RCC 7860 (cell line): ENCODE measurements at regions not wholly inside any gene's neighbourhood (a gene's known extent, or its start where the extent isn't known, plus 50 kb on each side); places are given as distances from the start of the nearest gene placed in this dataset.
"Not testable (repeated sequence)": the region's sequence is repeated elsewhere in the genome, so short reads cannot be mapped to it uniquely, and the experiment has no call there.

Source experiments
- DNase-seq: peaks from one replicate; pipeline ENCODE4 v3.0.0-alpha.2; 2015; ENCODE audit warnings: low spot score
- FAIRE-seq: peaks from 2 replicates; lab custom pipeline; 2012; peaks lifted over from hg19 to GRCh38; lab: Jason Lieb, UNC

- FAIRE-seq, DNase-seq: not testable (repeated sequence)
Measured at GRCh38 chr14:105721602-105721970, 195.2 kb downstream of the TMEM121 start.

- FAIRE-seq, DNase-seq: not testable (repeated sequence)
Measured at GRCh38 chr14:105721996-105722709, 195.8 kb downstream of the TMEM121 start.

GRCh38 chr14:105723271-105723670, 196.9 kb downstream of the TMEM121 start:
- not testable (repeated sequence) for DNase-seq, FAIRE-seq

GRCh38 chr14:105723776-105724175, 197.4 kb downstream of the TMEM121 start:
- FAIRE-seq, DNase-seq: not testable (repeated sequence)

- not testable (repeated sequence) for DNase-seq, FAIRE-seq
Measured at GRCh38 chr14:105729825-105730368, 203.5 kb downstream of the TMEM121 start.

GRCh38 chr14:105730731-105731130, 204.3 kb downstream of the TMEM121 start:
- DNase-seq, FAIRE-seq: not testable (repeated sequence)

GRCh38 chr14:105731221-105731985, 205.0 kb downstream of the TMEM121 start:
- not testable (repeated sequence) for DNase-seq, FAIRE-seq

- FAIRE-seq (no peak), DNase-seq (no peak)
Measured at GRCh38 chr14:105733081-105734065, 207.0 kb downstream of the TMEM121 start.

GRCh38 chr14:105734241-105734640, 207.9 kb downstream of the TMEM121 start:
- not testable (repeated sequence) for FAIRE-seq, DNase-seq

GRCh38 chr14:105736331-105736730, 209.9 kb downstream of the TMEM121 start:
- not testable (repeated sequence) for FAIRE-seq, DNase-seq

GRCh38 chr14:105737504-105738246, 211.3 kb downstream of the TMEM121 start:
- DNase-seq (no peak), FAIRE-seq (no peak)

GRCh38 chr14:105738638-105739037, 212.3 kb downstream of the TMEM121 start:
- no peak for DNase-seq
- FAIRE-seq, result no peak

GRCh38 chr14:105739331-105740102, 213.1 kb downstream of the TMEM121 start:
- FAIRE-seq, result no peak
- no peak for DNase-seq

GRCh38 chr14:105740272-105740671, 213.9 kb downstream of the TMEM121 start:
- DNase-seq, FAIRE-seq: not testable (repeated sequence)

GRCh38 chr14:105740961-105741360, 214.6 kb downstream of the TMEM121 start:
- not testable (repeated sequence) for DNase-seq, FAIRE-seq

- DNase-seq, FAIRE-seq: not testable (repeated sequence)
Measured at GRCh38 chr14:105741707-105742530, 215.5 kb downstream of the TMEM121 start.

- no peak for DNase-seq
- FAIRE-seq, result no peak
Measured at GRCh38 chr14:105742531-105742848, 216.1 kb downstream of the TMEM121 start.
